ENCODE measurements at regions not wholly inside any gene's neighbourhood (a gene's known extent, or its start where the extent isn't known, plus 50 kb on each side); places are given as distances from the start of the nearest gene placed in this dataset.

- no peak for DNase-seq (ENCODE audit: extremely low spot score)
- CTCF ChIA-PET: interaction anchor here (0.8 to 1.4 kb wide), 4 partner anchors 17 to 593 kb away, joined by 3 to 5 read pairs (median 3); no protein-coding TSS in a partner anchor
- POLR2A ChIA-PET: interaction anchor here (0.6 kb wide), 1 partner anchor 8 kb away, joined by 4 read pairs; no protein-coding TSS in a partner anchor
- TF ChIP-seq, protein P1, sequence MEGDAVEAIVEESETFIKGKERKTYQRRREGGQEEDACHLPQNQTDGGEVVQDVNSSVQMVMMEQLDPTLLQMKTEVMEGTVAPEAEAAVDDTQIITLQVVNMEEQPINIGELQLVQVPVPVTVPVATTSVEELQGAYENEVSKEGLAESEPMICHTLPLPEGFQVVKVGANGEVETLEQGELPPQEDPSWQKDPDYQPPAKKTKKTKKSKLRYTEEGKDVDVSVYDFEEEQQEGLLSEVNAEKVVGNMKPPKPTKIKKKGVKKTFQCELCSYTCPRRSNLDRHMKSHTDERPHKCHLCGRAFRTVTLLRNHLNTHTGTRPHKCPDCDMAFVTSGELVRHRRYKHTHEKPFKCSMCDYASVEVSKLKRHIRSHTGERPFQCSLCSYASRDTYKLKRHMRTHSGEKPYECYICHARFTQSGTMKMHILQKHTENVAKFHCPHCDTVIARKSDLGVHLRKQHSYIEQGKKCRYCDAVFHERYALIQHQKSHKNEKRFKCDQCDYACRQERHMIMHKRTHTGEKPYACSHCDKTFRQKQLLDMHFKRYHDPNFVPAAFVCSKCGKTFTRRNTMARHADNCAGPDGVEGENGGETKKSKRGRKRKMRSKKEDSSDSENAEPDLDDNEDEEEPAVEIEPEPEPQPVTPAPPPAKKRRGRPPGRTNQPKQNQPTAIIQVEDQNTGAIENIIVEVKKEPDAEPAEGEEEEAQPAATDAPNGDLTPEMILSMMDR (IDR thresholded peaks at IDR 0.05; ENCODE audit: control extremely low read depth, extremely low read depth, low read depth, missing control alignments): no peak
These were observed 57.3 kb upstream of the GRM7 start for GRCh38 chr3:6803619-6804018.

DNA sequence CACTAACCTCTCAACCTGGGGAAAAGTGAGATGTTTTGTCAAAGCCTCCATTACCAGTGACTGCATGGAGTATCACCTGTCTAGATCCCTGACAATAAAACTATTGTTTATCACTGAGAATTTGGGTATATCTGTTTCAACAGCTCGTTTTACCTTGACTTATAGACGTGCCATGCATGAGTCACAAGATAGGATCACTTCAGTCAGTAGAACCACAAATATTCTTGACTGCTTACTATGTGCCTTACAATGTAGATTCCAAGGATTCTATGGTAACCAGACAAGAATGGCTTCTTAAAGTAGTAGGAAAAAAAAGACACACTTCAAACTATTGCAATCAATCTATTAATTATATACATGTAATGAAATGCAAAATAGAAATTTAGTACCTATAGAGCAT lies 55.7 kb upstream of the GRM7 start:
- POLR2A ChIA-PET: no interaction called here
- DNase-seq (ENCODE audit: extremely low spot score): no peak
- CTCF ChIA-PET: no interaction called here
- TF ChIP-seq, protein P1 (IDR thresholded peaks at IDR 0.05; ENCODE audit: control extremely low read depth, extremely low read depth, low read depth, missing control alignments): no peak

DNA sequence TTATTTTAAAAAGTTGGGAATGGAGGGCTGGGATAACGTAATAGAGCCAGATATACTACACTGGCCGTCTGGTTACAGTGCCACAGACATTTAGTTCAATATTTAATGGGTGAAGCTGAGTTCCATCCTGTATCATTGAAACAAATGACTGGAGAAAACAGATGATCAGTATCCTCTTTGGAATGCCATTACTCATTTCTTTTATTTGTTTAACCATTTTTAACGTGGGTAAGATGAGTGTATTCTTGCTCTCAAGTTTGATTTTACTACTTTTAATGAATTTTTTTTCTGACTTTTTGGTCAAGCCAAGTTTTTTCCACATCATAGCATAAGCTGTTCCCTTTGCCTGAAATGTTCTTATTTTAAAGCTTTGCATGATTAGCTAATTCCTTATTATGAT lies 53.9 kb upstream of the GRM7 start:
- TF ChIP-seq, protein P1 (IDR thresholded peaks at IDR 0.05; ENCODE audit: control extremely low read depth, extremely low read depth, low read depth, missing control alignments): no peak
- POLR2A ChIA-PET: no interaction called here
- CTCF ChIA-PET: interaction anchor here (0.8 kb wide), 1 partner anchor 12 kb away, joined by 3 read pairs; no protein-coding TSS in a partner anchor
- DNase-seq (ENCODE audit: extremely low spot score): no peak

GRCh38 chr3:6807967-6808588 lies 52.8 kb upstream of the GRM7 start:
- DNase-seq (ENCODE audit: extremely low spot score): no peak
- TF ChIP-seq, protein P1 (IDR thresholded peaks at IDR 0.05; ENCODE audit: control extremely low read depth, extremely low read depth, low read depth, missing control alignments): no peak
- POLR2A ChIA-PET: no interaction called here
- CTCF ChIA-PET: no interaction called here

DNA sequence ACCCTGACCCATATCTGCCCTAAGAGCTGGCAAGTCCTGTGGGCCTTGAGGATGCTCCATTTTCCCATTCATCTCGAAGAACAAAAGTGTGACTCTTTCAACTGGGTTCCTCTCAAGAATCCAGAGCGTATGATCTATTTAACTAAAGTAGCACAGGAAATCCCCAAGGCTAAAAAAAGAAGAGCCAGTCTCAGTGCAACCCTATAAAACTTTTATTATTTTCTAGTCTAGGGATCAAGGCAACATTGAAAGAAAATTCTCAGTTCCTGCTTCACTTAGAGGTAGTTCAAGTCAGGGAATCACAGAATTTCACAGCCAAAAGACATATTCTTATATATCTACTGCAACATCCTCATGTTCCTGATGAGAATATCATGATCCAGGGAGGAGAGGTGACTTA lies 51.6 kb upstream of the GRM7 start:
- POLR2A ChIA-PET: no interaction called here
- CTCF ChIA-PET: no interaction called here
- TF ChIP-seq, protein P1 (IDR thresholded peaks at IDR 0.05; ENCODE audit: control extremely low read depth, extremely low read depth, low read depth, missing control alignments): no peak
- DNase-seq (ENCODE audit: extremely low spot score): no peak
